ENCODE measurements at regions not wholly inside any gene's neighbourhood (a gene's known extent, or its start where the extent isn't known, plus 50 kb on each side); places are given as distances from the start of the nearest gene placed in this dataset.
"Not testable (repeated sequence)": the region's sequence is repeated elsewhere in the genome, so short reads cannot be mapped to it uniquely, and the experiment has no call there.

GRCh38 chr21:28857752-28858151, 134.9 kb downstream of the LTN1 start:
- CTCF ChIA-PET, result no interaction called here
- Histone ChIP-seq H3K4me3 (ENCODE audit: control insufficient read depth in 1 of 7, extremely low read depth in 1 of 7, insufficient read depth in 4 of 7, low read depth in 2 of 7, low read length in 6 of 7) (no peak overlapping the region), H3K27me3 (replicated peaks in 2 of 5; ENCODE audit: control insufficient read depth in 4 of 5, insufficient read depth in 5 of 5, low read length in 4 of 5) (no peaks in the 10 kb centered on the region), H3K9me3 (ENCODE audit: control extremely low read depth in 1 of 5, control insufficient read depth in 4 of 5, insufficient read depth in 2 of 5, low read depth in 1 of 5, low read length in 4 of 5) (no peaks in the 10 kb centered on the region), H3K36me3 (ENCODE audit: control insufficient read depth in 4 of 4, insufficient read depth in 4 of 4, low read length in 3 of 4) (peaks cover 0 to 2% (median 0%) of the 10 kb centered on the region in 4 experiments), H3K4me1 (ENCODE audit: control extremely low read depth in 1 of 4, control insufficient read depth in 4 of 4, insufficient read depth in 4 of 4, low read length in 3 of 4) (no peaks in the 10 kb centered on the region), H3K27ac (ENCODE audit: insufficient read depth in 1 of 2, low read depth in 1 of 2, low read length in 2 of 2, poor library complexity in 1 of 2, severe bottlenecking in 2 of 2) (no peak overlapping the region)
- DNase-seq, result no peak
- 100% methylated on average over 1 of the region's 2 CpGs for WGBS (ENCODE audit: insufficient coverage)
- POLR2A ChIA-PET, result no interaction called here

- no peak overlapping the region for H3K27ac ChIP-seq (ENCODE audit: insufficient read depth in 1 of 2, low read depth in 1 of 2, low read length in 2 of 2, poor library complexity in 1 of 2, severe bottlenecking in 2 of 2)
Measured at GRCh38 chr21:28856588-28857250, 136.0 kb downstream of the LTN1 start.

GRCh38 chr21:28852706-28853105, 140.0 kb downstream of the LTN1 start:
- CTCF ChIA-PET, result no interaction called here
- 93% methylated on average over 3 of the region's 5 CpGs for WGBS (ENCODE audit: insufficient coverage)
- POLR2A ChIA-PET, result no interaction called here

More at GRCh38 chr21:28856588-28857250, 136.0 kb downstream of the LTN1 start:
- Histone ChIP-seq H3K27me3 (replicated peaks in 2 of 5; ENCODE audit: control insufficient read depth in 4 of 5, insufficient read depth in 5 of 5, low read length in 4 of 5) (no peaks in the 10 kb centered on the region), H3K4me1 (ENCODE audit: control extremely low read depth in 1 of 4, control insufficient read depth in 4 of 4, insufficient read depth in 4 of 4, low read length in 3 of 4) (no peaks in the 10 kb centered on the region), H3K4me3 (ENCODE audit: control insufficient read depth in 1 of 7, extremely low read depth in 1 of 7, insufficient read depth in 4 of 7, low read depth in 2 of 7, low read length in 6 of 7) (no peak overlapping the region), H3K9me3 (ENCODE audit: control extremely low read depth in 1 of 5, control insufficient read depth in 4 of 5, insufficient read depth in 2 of 5, low read depth in 1 of 5, low read length in 4 of 5) (no peaks in the 10 kb centered on the region), H3K36me3 (ENCODE audit: control insufficient read depth in 4 of 4, insufficient read depth in 4 of 4, low read length in 3 of 4) (peaks cover 0 to 2% (median 0%) of the 10 kb centered on the region in 4 experiments)
- DNase-seq, result no peak
- CTCF ChIA-PET, result no interaction called here
- POLR2A ChIA-PET, result no interaction called here
- 96% methylated on average over 5 of the region's 5 CpGs for WGBS (ENCODE audit: insufficient coverage)

GRCh38 chr21:28851645-28852044, 141.0 kb downstream of the LTN1 start:
- DNase-seq, result no peak
- H3K4me1 ChIP-seq (ENCODE audit: control extremely low read depth in 1 of 4, control insufficient read depth in 4 of 4, insufficient read depth in 4 of 4, low read length in 3 of 4), result no peaks in the 10 kb centered on the region
- CTCF ChIA-PET, result no interaction called here
- no peak overlapping the region for H3K27ac ChIP-seq (ENCODE audit: insufficient read depth in 1 of 2, low read depth in 1 of 2, low read length in 2 of 2, poor library complexity in 1 of 2, severe bottlenecking in 2 of 2)
- no peak overlapping the region for H3K4me3 ChIP-seq (ENCODE audit: control insufficient read depth in 1 of 7, extremely low read depth in 1 of 7, insufficient read depth in 4 of 7, low read depth in 2 of 7, low read length in 6 of 7)
- WGBS (ENCODE audit: insufficient coverage), result 100% methylated on average over 1 of the region's 1 CpG
- peaks cover 0 to 1% (median 0%) of the 10 kb centered on the region in 5 experiments for H3K9me3 ChIP-seq (ENCODE audit: control extremely low read depth in 1 of 5, control insufficient read depth in 4 of 5, insufficient read depth in 2 of 5, low read depth in 1 of 5, low read length in 4 of 5)
- H3K27me3 ChIP-seq (replicated peaks in 2 of 5; ENCODE audit: control insufficient read depth in 4 of 5, insufficient read depth in 5 of 5, low read length in 4 of 5), result no peaks in the 10 kb centered on the region
- H3K36me3 ChIP-seq (ENCODE audit: control insufficient read depth in 4 of 4, insufficient read depth in 4 of 4, low read length in 3 of 4), result peaks cover 0 to 2% (median 0%) of the 10 kb centered on the region in 4 experiments
- POLR2A ChIA-PET, result no interaction called here

More at GRCh38 chr21:28852706-28853105, 140.0 kb downstream of the LTN1 start:
- no peaks in the 10 kb centered on the region for H3K9me3 ChIP-seq (ENCODE audit: control extremely low read depth in 1 of 5, control insufficient read depth in 4 of 5, insufficient read depth in 2 of 5, low read depth in 1 of 5, low read length in 4 of 5)
- H3K4me1 ChIP-seq (ENCODE audit: control extremely low read depth in 1 of 4, control insufficient read depth in 4 of 4, insufficient read depth in 4 of 4, low read length in 3 of 4), result no peaks in the 10 kb centered on the region
- peaks cover 0 to 2% (median 0%) of the 10 kb centered on the region in 4 experiments for H3K36me3 ChIP-seq (ENCODE audit: control insufficient read depth in 4 of 4, insufficient read depth in 4 of 4, low read length in 3 of 4)
- H3K27me3 ChIP-seq (replicated peaks in 2 of 5; ENCODE audit: control insufficient read depth in 4 of 5, insufficient read depth in 5 of 5, low read length in 4 of 5), result no peaks in the 10 kb centered on the region
- no peak overlapping the region for H3K27ac ChIP-seq (ENCODE audit: insufficient read depth in 1 of 2, low read depth in 1 of 2, low read length in 2 of 2, poor library complexity in 1 of 2, severe bottlenecking in 2 of 2)
- no peak for DNase-seq
- no peak overlapping the region for H3K4me3 ChIP-seq (ENCODE audit: control insufficient read depth in 1 of 7, extremely low read depth in 1 of 7, insufficient read depth in 4 of 7, low read depth in 2 of 7, low read length in 6 of 7)

- DNase-seq; H3K27ac ChIP-seq (ENCODE audit: insufficient read depth in 1 of 2, low read depth in 1 of 2, low read length in 2 of 2, poor library complexity in 1 of 2, severe bottlenecking in 2 of 2); H3K36me3 ChIP-seq (ENCODE audit: control insufficient read depth in 4 of 4, insufficient read depth in 4 of 4, low read length in 3 of 4); POLR2A ChIA-PET; H3K27me3 ChIP-seq (replicated peaks in 2 of 5; ENCODE audit: control insufficient read depth in 4 of 5, insufficient read depth in 5 of 5, low read length in 4 of 5); CTCF ChIA-PET; H3K9me3 ChIP-seq (ENCODE audit: control extremely low read depth in 1 of 5, control insufficient read depth in 4 of 5, insufficient read depth in 2 of 5, low read depth in 1 of 5, low read length in 4 of 5); H3K4me3 ChIP-seq (ENCODE audit: control insufficient read depth in 1 of 7, extremely low read depth in 1 of 7, insufficient read depth in 4 of 7, low read depth in 2 of 7, low read length in 6 of 7); H3K4me1 ChIP-seq (ENCODE audit: control extremely low read depth in 1 of 4, control insufficient read depth in 4 of 4, insufficient read depth in 4 of 4, low read length in 3 of 4): not testable (repeated sequence)
- WGBS (ENCODE audit: insufficient coverage), result no CpG with 5 or more reads among the region's 1 CpG
Measured at GRCh38 chr21:28839237-28839636, 153.4 kb downstream of the LTN1 start.

GRCh38 chr21:28837426-28837825, 155.3 kb downstream of the LTN1 start:
- POLR2A ChIA-PET; CTCF ChIA-PET; H3K4me3 ChIP-seq (ENCODE audit: control insufficient read depth in 1 of 7, extremely low read depth in 1 of 7, insufficient read depth in 4 of 7, low read depth in 2 of 7, low read length in 6 of 7); H3K27ac ChIP-seq (ENCODE audit: insufficient read depth in 1 of 2, low read depth in 1 of 2, low read length in 2 of 2, poor library complexity in 1 of 2, severe bottlenecking in 2 of 2); H3K27me3 ChIP-seq (replicated peaks in 2 of 5; ENCODE audit: control insufficient read depth in 4 of 5, insufficient read depth in 5 of 5, low read length in 4 of 5); H3K4me1 ChIP-seq (ENCODE audit: control extremely low read depth in 1 of 4, control insufficient read depth in 4 of 4, insufficient read depth in 4 of 4, low read length in 3 of 4); H3K9me3 ChIP-seq (ENCODE audit: control extremely low read depth in 1 of 5, control insufficient read depth in 4 of 5, insufficient read depth in 2 of 5, low read depth in 1 of 5, low read length in 4 of 5); DNase-seq; H3K36me3 ChIP-seq (ENCODE audit: control insufficient read depth in 4 of 4, insufficient read depth in 4 of 4, low read length in 3 of 4): not testable (repeated sequence)
- WGBS (ENCODE audit: insufficient coverage), result no CpG with 5 or more reads among the region's 1 CpG

GRCh38 chr21:28836588-28836987, 156.1 kb downstream of the LTN1 start:
- CTCF ChIA-PET; DNase-seq; H3K27me3 ChIP-seq (replicated peaks in 2 of 5; ENCODE audit: control insufficient read depth in 4 of 5, insufficient read depth in 5 of 5, low read length in 4 of 5); H3K9me3 ChIP-seq (ENCODE audit: control extremely low read depth in 1 of 5, control insufficient read depth in 4 of 5, insufficient read depth in 2 of 5, low read depth in 1 of 5, low read length in 4 of 5); H3K4me3 ChIP-seq (ENCODE audit: control insufficient read depth in 1 of 7, extremely low read depth in 1 of 7, insufficient read depth in 4 of 7, low read depth in 2 of 7, low read length in 6 of 7); H3K36me3 ChIP-seq (ENCODE audit: control insufficient read depth in 4 of 4, insufficient read depth in 4 of 4, low read length in 3 of 4); H3K27ac ChIP-seq (ENCODE audit: insufficient read depth in 1 of 2, low read depth in 1 of 2, low read length in 2 of 2, poor library complexity in 1 of 2, severe bottlenecking in 2 of 2); POLR2A ChIA-PET: not testable (repeated sequence)
- peaks cover 4 to 15% (median 9%) of the 10 kb centered on the region in 4 experiments for H3K4me1 ChIP-seq (ENCODE audit: control extremely low read depth in 1 of 4, control insufficient read depth in 4 of 4, insufficient read depth in 4 of 4, low read length in 3 of 4)
- WGBS (ENCODE audit: insufficient coverage), result no CpG with 5 or more reads among the region's 1 CpG

All from common myeloid progenitor, CD34-positive (primary cell).